Right lobe of liver (tissue), 6 donors: ENCODE measurements at regions not wholly inside any gene's neighbourhood (a gene's known extent, or its start where the extent isn't known, plus 50 kb on each side); places are given as distances from the start of the nearest gene placed in this dataset.

Source experiments
- ATAC-seq, 4 donors: fragments of 200-7000 bp; cut with Tn5 transposase; one replicate each; pipeline ENCODE4 v1.9.1; 2020; ENCODE audit warnings: mild to moderate bottlenecking in 4 of 4, moderate library complexity in 4 of 4
- DNase-seq, 3 donors: peaks; one replicate each; pipeline ENCODE4 v3.0.0-alpha.2; 2020
- H3K27ac ChIP-seq, 3 donors: fragments of 200-600 bp; one replicate each; pipeline ENCODE4 v1.8.0; 2022
- H3K27me3 ChIP-seq, 2 donors: fragments of 200-600 bp; one replicate each; pipeline ENCODE4 v1.8.0; 2022
- H3K36me3 ChIP-seq, 4 donors: fragments of 200-600 bp; sonication (generic) in 1 of 4; one replicate each; pipeline versions ENCODE4 v1.5.1 to v1.8.0; 2017 to 2022; ENCODE audit warnings: control low read depth in 1 of 4
- H3K4me1 ChIP-seq, 4 donors: fragments of 200-600 bp; sonication (generic) in 1 of 4; one replicate each; pipeline versions ENCODE4 v1.5.1 to v1.8.0; 2017 to 2022; ENCODE audit warnings: control low read depth in 1 of 4
- H3K4me3 ChIP-seq, 3 donors: fragments of 200-600 bp; one replicate each; pipeline ENCODE4 v1.8.0; 2022
- H3K9me3 ChIP-seq, 4 donors: fragments of 200-600 bp; sonication (generic) in 1 of 4; one replicate each; pipeline versions ENCODE4 v1.5.1 to v1.8.0; 2017 to 2022; ENCODE audit warnings: control low read depth in 1 of 4
- POLR2A ChIP-seq: fragments of 450-650 bp; IDR thresholded peaks from one replicate; pipeline ENCODE4 v1.6.1; 2017; ENCODE audit warnings: antibody characterized with exemption, mild to moderate bottlenecking
- WGBS: methylation state at CpG from one replicate; pipeline ENCODE4 v1.1.6; 2018; ENCODE audit warnings: low coverage, low lambda C conversion rate; ENCODE audit not compliant: insufficient coverage; ENCODE audit errors: missing lambda C conversion rate; 5-methylcytosine and 5-hydroxymethylcytosine counted together
- intact Hi-C, 2 donors: fragments of 100-400 bp; cut with DNase I; formaldehyde crosslinking; loops; one replicate each; pipeline versions ENCODE4 v1.11.2 to v1.14.1; 2022
- TF ChIP-seq, protein P1 (sequence below), 4 donors: fragments of 200-600 bp in 3 of 4; fragments of 450-650 bp in 1 of 4; IDR thresholded peaks; one replicate each; pipeline versions ENCODE4 v1.5.1 to v1.8.0; 2016 to 2022; ENCODE audit warnings: antibody characterized with exemption in 4 of 4, mild to moderate bottlenecking in 2 of 4
- donor health status: DM: no; HTN: yes; CAD: no.
- donor health status: DM: no; HTN: no; CAD: no.
- donor health status: DM: no; HTN: no; CAD: no.
- donor health status: DM: no; HTN: yes; CAD: no.
- donor health status: DM: no; HTN: yes; CAD: no.

DNA sequence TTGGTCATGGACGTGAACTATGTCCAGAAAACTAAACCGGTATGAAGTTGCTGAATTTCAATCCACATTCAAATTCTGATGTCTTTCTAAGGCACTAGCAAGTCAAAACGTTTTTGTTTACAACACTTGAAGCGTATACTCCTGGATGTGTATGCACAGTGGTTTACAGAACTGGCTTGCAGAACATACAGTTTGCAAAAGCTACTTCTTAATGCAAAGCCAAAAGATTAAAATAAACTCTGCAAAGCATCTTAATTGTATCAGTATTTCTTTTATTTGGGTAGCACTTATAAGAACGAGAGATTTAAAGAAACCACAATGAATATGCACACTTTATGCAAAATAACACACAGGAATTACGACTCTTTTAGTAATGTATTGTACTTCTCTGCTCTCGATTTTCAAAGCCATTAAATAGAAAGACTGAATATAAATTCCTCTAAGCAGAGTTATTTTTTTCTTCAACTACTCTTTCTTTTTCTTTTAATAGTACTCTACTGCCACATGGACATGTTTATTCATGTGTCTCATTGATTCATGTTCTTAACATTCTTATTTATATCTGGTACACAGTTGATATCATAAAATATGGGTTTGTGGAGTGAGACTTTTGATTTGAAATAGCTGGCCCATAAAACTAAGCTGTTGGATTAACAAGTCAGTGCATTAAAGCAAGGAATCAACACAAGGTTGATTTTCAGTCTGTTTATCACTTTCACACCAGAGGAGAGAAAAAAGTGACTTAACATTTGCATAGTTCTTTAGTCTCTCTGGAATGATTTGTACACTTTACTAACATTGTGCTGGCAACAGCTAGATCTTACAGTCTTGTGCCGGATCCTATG, 189.4 kb upstream of the STEAP4 start:
- TF ChIP-seq, protein P1, sequence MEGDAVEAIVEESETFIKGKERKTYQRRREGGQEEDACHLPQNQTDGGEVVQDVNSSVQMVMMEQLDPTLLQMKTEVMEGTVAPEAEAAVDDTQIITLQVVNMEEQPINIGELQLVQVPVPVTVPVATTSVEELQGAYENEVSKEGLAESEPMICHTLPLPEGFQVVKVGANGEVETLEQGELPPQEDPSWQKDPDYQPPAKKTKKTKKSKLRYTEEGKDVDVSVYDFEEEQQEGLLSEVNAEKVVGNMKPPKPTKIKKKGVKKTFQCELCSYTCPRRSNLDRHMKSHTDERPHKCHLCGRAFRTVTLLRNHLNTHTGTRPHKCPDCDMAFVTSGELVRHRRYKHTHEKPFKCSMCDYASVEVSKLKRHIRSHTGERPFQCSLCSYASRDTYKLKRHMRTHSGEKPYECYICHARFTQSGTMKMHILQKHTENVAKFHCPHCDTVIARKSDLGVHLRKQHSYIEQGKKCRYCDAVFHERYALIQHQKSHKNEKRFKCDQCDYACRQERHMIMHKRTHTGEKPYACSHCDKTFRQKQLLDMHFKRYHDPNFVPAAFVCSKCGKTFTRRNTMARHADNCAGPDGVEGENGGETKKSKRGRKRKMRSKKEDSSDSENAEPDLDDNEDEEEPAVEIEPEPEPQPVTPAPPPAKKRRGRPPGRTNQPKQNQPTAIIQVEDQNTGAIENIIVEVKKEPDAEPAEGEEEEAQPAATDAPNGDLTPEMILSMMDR (IDR thresholded peaks at IDR 0.05) = no peak
- no peak for TF ChIP-seq POLR2A
- ATAC-seq = no peak
- no peaks in the 10 kb centered on the region for H3K9me3 ChIP-seq
- intact Hi-C loops = no loop called here
- H3K4me3 ChIP-seq = no peak overlapping the region
- no peaks in the 10 kb centered on the region for H3K36me3 ChIP-seq
- no peak overlapping the region for H3K27ac ChIP-seq
- H3K27me3 ChIP-seq = no peaks in the 10 kb centered on the region
- DNase-seq = no peak
- WGBS = 47% methylated on average over 8 of the region's 8 CpGs
- no peaks in the 10 kb centered on the region for H3K4me1 ChIP-seq

DNA sequence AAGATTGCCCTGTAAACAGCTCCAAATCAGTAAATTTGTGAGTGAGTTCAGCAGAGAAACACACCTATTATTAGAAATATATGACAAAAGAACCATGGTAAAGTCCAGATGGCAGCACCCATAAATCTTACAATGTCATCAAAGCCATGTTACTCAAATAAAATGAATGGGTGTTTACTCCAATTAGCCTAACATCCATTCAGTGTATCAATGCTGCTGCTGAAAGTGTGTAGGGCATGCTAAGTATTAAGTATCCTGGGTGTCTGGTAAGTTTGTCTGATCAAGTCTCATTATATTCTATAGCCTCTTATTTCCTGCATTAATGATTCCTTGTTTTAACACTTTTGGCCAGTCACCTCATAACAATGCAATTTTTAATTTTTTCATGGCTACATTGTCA, 185.5 kb upstream of the STEAP4 start:
- Histone ChIP-seq H3K36me3 (no peaks in the 10 kb centered on the region), H3K27ac (no peak overlapping the region), H3K27me3 (no peaks in the 10 kb centered on the region), H3K4me3 (no peak overlapping the region), H3K4me1 (no peaks in the 10 kb centered on the region), H3K9me3 (no peaks in the 10 kb centered on the region)
- ATAC-seq = no peak
- intact Hi-C loops = no loop called here
- TF ChIP-seq, protein P1 (IDR thresholded peaks at IDR 0.05) = no peak
- no peak for TF ChIP-seq POLR2A
- no peak for DNase-seq

DNA sequence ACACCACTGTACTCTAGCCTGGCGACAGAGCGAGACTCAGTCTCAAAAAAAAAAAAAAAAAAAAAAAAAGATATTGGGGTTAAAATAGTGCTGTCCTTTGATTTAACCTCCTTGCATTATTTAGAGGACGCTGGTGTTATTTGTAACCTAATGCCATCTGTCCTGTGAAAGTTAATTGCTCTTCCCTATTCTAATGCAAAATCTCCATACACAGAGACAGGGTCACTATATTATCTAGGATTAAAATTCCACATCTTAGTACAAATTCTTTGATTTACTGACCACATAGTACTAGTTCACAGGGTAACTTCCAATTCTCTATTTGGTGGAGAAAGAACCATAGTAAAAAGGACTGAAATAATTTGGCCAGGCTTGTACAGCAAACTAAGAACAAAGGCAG, 184.2 kb upstream of the STEAP4 start:
- DNase-seq = no peak

DNA sequence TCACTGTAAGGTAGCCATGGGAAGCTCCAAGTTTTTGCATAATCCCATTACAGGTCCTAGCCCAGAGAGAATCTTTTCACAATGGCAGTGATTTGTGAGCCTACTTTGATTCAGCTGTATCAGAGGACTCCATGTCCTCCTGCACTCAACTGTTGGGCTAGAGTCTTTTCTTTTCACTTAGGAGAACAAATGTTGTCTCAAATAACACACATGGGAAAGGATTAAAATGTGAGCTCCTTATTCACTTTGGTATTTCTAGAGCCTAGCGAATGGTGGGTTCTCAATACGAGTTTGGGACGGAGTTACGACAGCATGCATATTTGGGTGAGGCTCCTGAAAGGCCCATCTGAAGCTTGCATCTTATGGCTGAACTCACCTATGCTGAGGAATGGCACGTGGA, 183.5 kb upstream of the STEAP4 start:
- no peak for ATAC-seq
- TF ChIP-seq POLR2A = no peak
- TF ChIP-seq, protein P1 (IDR thresholded peaks at IDR 0.05) = no peak
- no peak overlapping the region for H3K4me3 ChIP-seq
- no peaks in the 10 kb centered on the region for H3K9me3 ChIP-seq
- H3K27me3 ChIP-seq = no peaks in the 10 kb centered on the region
- DNase-seq = no peak
- no peaks in the 10 kb centered on the region for H3K4me1 ChIP-seq
- 81% methylated on average over 5 of the region's 5 CpGs for WGBS
- H3K36me3 ChIP-seq = no peaks in the 10 kb centered on the region
- intact Hi-C loops = no loop called here
- H3K27ac ChIP-seq = no peak overlapping the region

More for the DNA sequence above, 184.2 kb upstream of the STEAP4 start:
- Histone ChIP-seq H3K36me3 (no peaks in the 10 kb centered on the region), H3K4me1 (no peaks in the 10 kb centered on the region), H3K4me3 (no peak overlapping the region), H3K9me3 (no peaks in the 10 kb centered on the region), H3K27ac (no peak overlapping the region), H3K27me3 (no peaks in the 10 kb centered on the region)
- no peak for ATAC-seq
- TF ChIP-seq, protein P1 (IDR thresholded peaks at IDR 0.05) = no peak
- no peak for TF ChIP-seq POLR2A
- intact Hi-C loops = no loop called here
- 67% methylated on average over 3 of the region's 3 CpGs for WGBS
